Neural progenitor cell (in vitro differentiated cells): ENCODE measurements at regions not wholly inside any gene's neighbourhood (a gene's known extent, or its start where the extent isn't known, plus 50 kb on each side); places are given as distances from the start of the nearest gene placed in this dataset.

Experiments
- EZH2 ChIP-seq: fragments of 200-600 bp; sonication (generic); IDR thresholded peaks from 2 replicates; pipeline ENCODE4 v1.6.1; 2017; ENCODE audit warnings: antibody characterized with exemption, mild to moderate bottlenecking, moderate library complexity
- EZH2phosphoT487 ChIP-seq: fragments of 200-600 bp; sonication (generic); IDR thresholded peaks from 2 replicates; pipeline ENCODE4 v1.6.1; 2017; ENCODE audit warnings: antibody characterized with exemption
- TF ChIP-seq, protein P1 (sequence below): fragments of 200-600 bp; sonication (generic); IDR thresholded peaks from 2 replicates; pipeline ENCODE4 v1.5.1; 2017; ENCODE audit warnings: antibody characterized with exemption, mild to moderate bottlenecking

DNA sequence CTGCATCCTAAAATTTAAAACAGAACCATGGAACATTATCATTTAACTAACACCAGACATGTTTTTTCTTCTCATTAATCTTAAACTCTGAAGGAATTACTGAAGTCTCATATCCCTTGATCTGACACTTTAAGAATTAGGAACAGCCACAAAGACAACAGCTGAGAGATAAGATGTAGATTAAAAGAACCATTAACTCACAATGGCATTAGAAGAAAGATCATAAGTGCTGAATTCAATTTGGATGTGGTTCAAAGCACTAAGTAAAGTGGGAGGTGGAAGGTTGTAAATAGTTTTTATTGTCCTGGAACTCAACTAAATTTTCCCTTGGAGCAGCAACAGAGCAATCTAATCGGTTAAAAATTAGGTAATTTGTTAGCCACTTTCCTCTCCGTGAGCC, 199.0 kb upstream of the ATP2B1 start:
- TF ChIP-seq, protein P1, sequence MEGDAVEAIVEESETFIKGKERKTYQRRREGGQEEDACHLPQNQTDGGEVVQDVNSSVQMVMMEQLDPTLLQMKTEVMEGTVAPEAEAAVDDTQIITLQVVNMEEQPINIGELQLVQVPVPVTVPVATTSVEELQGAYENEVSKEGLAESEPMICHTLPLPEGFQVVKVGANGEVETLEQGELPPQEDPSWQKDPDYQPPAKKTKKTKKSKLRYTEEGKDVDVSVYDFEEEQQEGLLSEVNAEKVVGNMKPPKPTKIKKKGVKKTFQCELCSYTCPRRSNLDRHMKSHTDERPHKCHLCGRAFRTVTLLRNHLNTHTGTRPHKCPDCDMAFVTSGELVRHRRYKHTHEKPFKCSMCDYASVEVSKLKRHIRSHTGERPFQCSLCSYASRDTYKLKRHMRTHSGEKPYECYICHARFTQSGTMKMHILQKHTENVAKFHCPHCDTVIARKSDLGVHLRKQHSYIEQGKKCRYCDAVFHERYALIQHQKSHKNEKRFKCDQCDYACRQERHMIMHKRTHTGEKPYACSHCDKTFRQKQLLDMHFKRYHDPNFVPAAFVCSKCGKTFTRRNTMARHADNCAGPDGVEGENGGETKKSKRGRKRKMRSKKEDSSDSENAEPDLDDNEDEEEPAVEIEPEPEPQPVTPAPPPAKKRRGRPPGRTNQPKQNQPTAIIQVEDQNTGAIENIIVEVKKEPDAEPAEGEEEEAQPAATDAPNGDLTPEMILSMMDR = no peak
- TF ChIP-seq EZH2phosphoT487 = no peak
- TF ChIP-seq EZH2 = no peak
